Stimulated activated naive CD8-positive, alpha-beta T cell treated with anti-CD3 and anti-CD28 coated beads, Interleukin-15, amount 100 ng/mL, for 72 hours (primary cell): ENCODE measurements at regions not wholly inside any gene's neighbourhood (a gene's known extent, or its start where the extent isn't known, plus 50 kb on each side); places are given as distances from the start of the nearest gene placed in this dataset.

ENCODE experiments used
- ATAC-seq: fragments of 150-1000 bp; cut with Tn5 transposase; 2 replicates; pipeline ENCODE4 v1.10.0; 2021; ENCODE audit warnings: mild to moderate bottlenecking, moderate library complexity
- DNase-seq, 2 donors: peaks; one replicate each; pipeline ENCODE4 v3.0.0; 2021 to 2022
- H3K27ac Mint-ChIP-seq, 2 donors: one replicate each; pipeline ENCODE4 v1.8.0; 2022; ENCODE audit warnings: mild to moderate bottlenecking in 2 of 2, mixed read lengths in 2 of 2, moderate library complexity in 2 of 2
- H3K27me3 Mint-ChIP-seq: one replicate; pipeline ENCODE4 v1.8.0; 2022; ENCODE audit warnings: mixed read lengths
- H3K4me1 Mint-ChIP-seq: one replicate; pipeline ENCODE4 v1.8.0; 2022; ENCODE audit warnings: mild to moderate bottlenecking, mixed read lengths
- H3K4me3 Mint-ChIP-seq, 2 donors: one replicate each; pipeline ENCODE4 v1.8.0; 2022; ENCODE audit warnings: mild to moderate bottlenecking in 2 of 2, mixed read lengths in 2 of 2, moderate library complexity in 1 of 2
- H3K9me3 Mint-ChIP-seq, 2 donors: one replicate each; pipeline ENCODE4 v1.8.0; 2022; ENCODE audit warnings: mixed read lengths in 2 of 2

GRCh38 chr10:21068026-21068656, 171.0 kb upstream of the NEBL start:
- no peak for ATAC-seq
- Mint-ChIP-seq H3K4me3 (no peak overlapping the region), H3K9me3 (no peaks in the 10 kb centered on the region), H3K27ac (no peak overlapping the region), H3K27me3 (peaks cover 17% of the 10 kb centered on the region), H3K4me1 (no peaks in the 10 kb centered on the region)
- no peak for DNase-seq

- Mint-ChIP-seq H3K27ac (no peak overlapping the region), H3K4me1 (no peaks in the 10 kb centered on the region), H3K27me3 (peaks cover 17% of the 10 kb centered on the region), H3K4me3 (no peak overlapping the region), H3K9me3 (peaks cover under 1 to 2% of the 10 kb centered on the region in 2 donors)
- no peak for ATAC-seq
- no peak for DNase-seq
Observed at GRCh38 chr10:21065621-21066248, 168.6 kb upstream of the NEBL start.

GRCh38 chr10:21061982-21062381, 164.9 kb upstream of the NEBL start:
- Mint-ChIP-seq H3K27me3 (peaks cover 10% of the 10 kb centered on the region), H3K4me3 (no peak overlapping the region), H3K9me3 (peaks cover 13 to 16% of the 10 kb centered on the region in 2 donors), H3K27ac (no peak overlapping the region), H3K4me1 (no peaks in the 10 kb centered on the region)
- DNase-seq (no peak), ATAC-seq (no peak)

- no peak for ATAC-seq
- Mint-ChIP-seq H3K27me3 (peaks cover 18% of the 10 kb centered on the region), H3K9me3 (peaks cover 14 to 23% of the 10 kb centered on the region in 2 donors), H3K27ac (no peak overlapping the region), H3K4me1 (no peaks in the 10 kb centered on the region), H3K4me3 (no peak overlapping the region)
- DNase-seq: no peak
Observed at GRCh38 chr10:21061184-21061583, 164.1 kb upstream of the NEBL start.

GRCh38 chr10:21060626-21061025, 163.5 kb upstream of the NEBL start:
- Mint-ChIP-seq H3K4me1 (peaks cover 2% of the 10 kb centered on the region), H3K4me3 (no peak overlapping the region), H3K27ac (no peak overlapping the region), H3K9me3 (peaks cover 14 to 23% of the 10 kb centered on the region in 2 donors), H3K27me3 (peaks cover 18% of the 10 kb centered on the region)
- ATAC-seq (no peak), DNase-seq (no peak)

- no peak for DNase-seq
- Mint-ChIP-seq H3K4me3 (no peak overlapping the region), H3K9me3 (peaks cover 14 to 23% of the 10 kb centered on the region in 2 donors), H3K27ac (no peak overlapping the region), H3K27me3 (peaks cover 10% of the 10 kb centered on the region), H3K4me1 (peaks cover 6% of the 10 kb centered on the region)
- no peak for ATAC-seq
Observed at GRCh38 chr10:21057989-21058388, 160.9 kb upstream of the NEBL start.

- Mint-ChIP-seq H3K27me3 (peaks cover 10% of the 10 kb centered on the region), H3K4me3 (no peak overlapping the region), H3K27ac (no peak overlapping the region), H3K9me3 (peaks cover 14 to 25% of the 10 kb centered on the region in 2 donors), H3K4me1 (peaks cover 6% of the 10 kb centered on the region)
- ATAC-seq (no peak), DNase-seq (no peak)
Observed at GRCh38 chr10:21057436-21057835, 160.3 kb upstream of the NEBL start.

GRCh38 chr10:21056461-21056860, 159.3 kb upstream of the NEBL start:
- ATAC-seq (no peak), DNase-seq (no peak)
- peaks cover 10% of the 10 kb centered on the region for H3K27me3 Mint-ChIP-seq
- no peak overlapping the region for H3K4me3 Mint-ChIP-seq
- H3K9me3 Mint-ChIP-seq: peaks cover 19 to 34% of the 10 kb centered on the region in 2 donors
- H3K27ac Mint-ChIP-seq: peak overlapping the region in 1 of 2 donors; percentile 34
- peaks cover 6% of the 10 kb centered on the region for H3K4me1 Mint-ChIP-seq

- Mint-ChIP-seq H3K9me3 (peaks cover 23 to 37% of the 10 kb centered on the region in 2 donors), H3K4me1 (peaks cover 6% of the 10 kb centered on the region), H3K27me3 (peaks cover 10% of the 10 kb centered on the region), H3K27ac (peak overlapping the region in 1 of 2 donors; percentile 63), H3K4me3 (peak overlapping the region in 1 of 2 donors; percentile 65)
- peak; percentile 96 for ATAC-seq
- DNase-seq: peak; percentile 21 to 48
Observed at GRCh38 chr10:21055339-21056135, 158.4 kb upstream of the NEBL start.

- Mint-ChIP-seq H3K4me3 (no peak overlapping the region), H3K9me3 (peaks cover 23 to 32% of the 10 kb centered on the region in 2 donors)
Observed at GRCh38 chr10:21053953-21054690, 157.0 kb upstream of the NEBL start.

GRCh38 chr10:21052709-21053104, 155.6 kb upstream of the NEBL start:
- ATAC-seq: no peak
- peaks cover 10% of the 10 kb centered on the region for H3K27me3 Mint-ChIP-seq
- H3K9me3 Mint-ChIP-seq: peaks cover 20 to 27% of the 10 kb centered on the region in 2 donors
- no peak overlapping the region for H3K27ac Mint-ChIP-seq
- peaks cover 6% of the 10 kb centered on the region for H3K4me1 Mint-ChIP-seq
- H3K4me3 Mint-ChIP-seq: no peak overlapping the region
- no peak for DNase-seq

More at GRCh38 chr10:21053953-21054690, 157.0 kb upstream of the NEBL start:
- peaks cover 10% of the 10 kb centered on the region for H3K27me3 Mint-ChIP-seq
- H3K4me1 Mint-ChIP-seq: peaks cover 6% of the 10 kb centered on the region
- no peak overlapping the region for H3K27ac Mint-ChIP-seq
- ATAC-seq (no peak), DNase-seq (no peak)

- peaks cover 6% of the 10 kb centered on the region for H3K4me1 Mint-ChIP-seq
- H3K27ac Mint-ChIP-seq: no peak overlapping the region
- no peak for DNase-seq
- no peak overlapping the region for H3K4me3 Mint-ChIP-seq
- peaks cover 19 to 27% of the 10 kb centered on the region in 2 donors for H3K9me3 Mint-ChIP-seq
- peaks cover 10% of the 10 kb centered on the region for H3K27me3 Mint-ChIP-seq
- no peak for ATAC-seq
Observed at GRCh38 chr10:21052072-21052708, 155.1 kb upstream of the NEBL start.

- Mint-ChIP-seq H3K27ac (no peak overlapping the region), H3K4me3 (no peak overlapping the region), H3K4me1 (no peaks in the 10 kb centered on the region), H3K9me3 (peaks cover 15 to 18% of the 10 kb centered on the region in 2 donors), H3K27me3 (no peaks in the 10 kb centered on the region)
- peak; percentile 50 for ATAC-seq
- no peak for DNase-seq
Observed at GRCh38 chr10:21049482-21049881, 152.4 kb upstream of the NEBL start.

GRCh38 chr10:21048068-21048467, 151.0 kb upstream of the NEBL start:
- peaks cover 15 to 18% of the 10 kb centered on the region in 2 donors for H3K9me3 Mint-ChIP-seq
- H3K4me3 Mint-ChIP-seq: no peak overlapping the region
- no peak for ATAC-seq
- no peaks in the 10 kb centered on the region for H3K4me1 Mint-ChIP-seq
- no peak for DNase-seq
- H3K27me3 Mint-ChIP-seq: no peaks in the 10 kb centered on the region
- no peak overlapping the region for H3K27ac Mint-ChIP-seq

- H3K4me1 Mint-ChIP-seq: no peaks in the 10 kb centered on the region
- no peak overlapping the region for H3K27ac Mint-ChIP-seq
- no peak for ATAC-seq
- H3K4me3 Mint-ChIP-seq: no peak overlapping the region
- peaks cover 15 to 17% of the 10 kb centered on the region in 2 donors for H3K9me3 Mint-ChIP-seq
- no peak for DNase-seq
- peaks cover 3% of the 10 kb centered on the region for H3K27me3 Mint-ChIP-seq
Observed at GRCh38 chr10:21047511-21047910, 150.4 kb upstream of the NEBL start.
